Ovary (tissue), 7 donors: ENCODE measurements at regions not wholly inside any gene's neighbourhood (a gene's known extent, or its start where the extent isn't known, plus 50 kb on each side); places are given as distances from the start of the nearest gene placed in this dataset.

Experiments used
- DNase-seq, 5 donors: peaks; one replicate each; pipeline ENCODE4 v3.0.0-alpha.2; 2019 to 2020
- H3K27ac ChIP-seq, 2 donors: fragments of 200-600 bp; one replicate each; pipeline versions ENCODE4 v1.5.1 to v1.8.0; 2019 to 2022
- H3K27me3 ChIP-seq: fragments of 200-600 bp; one replicate; pipeline ENCODE4 v1.8.0; 2022
- H3K36me3 ChIP-seq: fragments of 200-600 bp; sonication (generic); one replicate; pipeline ENCODE4 v1.5.1; 2019
- H3K4me1 ChIP-seq: one replicate; pipeline ENCODE4 v1.8.1; 2013; ENCODE audit warnings: mild to moderate bottlenecking, moderate library complexity; ENCODE audit not compliant: insufficient read depth
- H3K4me3 ChIP-seq: fragments of 200-600 bp; sonication (generic); one replicate; pipeline ENCODE4 v1.5.1; 2017
- H3K9me3 ChIP-seq, 2 donors: fragments of 200-600 bp in 1 of 2; sonication (generic) in 1 of 2; one replicate each; pipeline versions ENCODE4 v1.5.1 to v1.8.1; 2013 to 2019; ENCODE audit warnings: mild to moderate bottlenecking in 1 of 2, moderate library complexity in 1 of 2
- EP300 ChIP-seq: sonication (generic); formaldehyde crosslinking; IDR thresholded peaks from one replicate; pipeline ENCODE4 v1.6.1; 2017; ENCODE audit warnings: antibody characterized with exemption
- POLR2A ChIP-seq: fragments of 450-650 bp; IDR thresholded peaks from one replicate; pipeline ENCODE4 v1.6.1; 2017; ENCODE audit warnings: antibody characterized with exemption, mild to moderate bottlenecking, moderate library complexity
- WGBS, 3 donors: extraction: QIAGEN DNeasy Blood & Tissue Kit in 1 of 3; methylation state at CpG; one replicate each; pipeline versions ENCODE4 v1.1.5 to v1.1.7; 2013 to 2017; 5-methylcytosine and 5-hydroxymethylcytosine counted together
- intact Hi-C, 4 donors: fragments of 100-400 bp; cut with DNase I; formaldehyde crosslinking; loops; one replicate each; pipeline versions ENCODE4 v1.11.0 to v1.15.1; 2022 to 2023
- TF ChIP-seq, protein P1 (sequence below), 3 donors: fragments of 450-650 bp in 2 of 3; fragments of 200-600 bp in 1 of 3; IDR thresholded peaks; one replicate each; pipeline versions ENCODE4 v1.5.1 to v1.8.0; 2016 to 2022; ENCODE audit warnings: antibody characterized with exemption in 3 of 3, mild to moderate bottlenecking in 1 of 3
- donor health status: DM: no; HTN: no; CAD: no; lungs with moderate emphysema.
- donor health status: DM: no; HTN: no; CAD: no.
- donor health status: Bipolar disorder and iron deficiency.
- donor health status: DM: no; HTN: no; CAD: no.
- donor health status: DM: yes; HTN: yes; CAD: no.

DNA sequence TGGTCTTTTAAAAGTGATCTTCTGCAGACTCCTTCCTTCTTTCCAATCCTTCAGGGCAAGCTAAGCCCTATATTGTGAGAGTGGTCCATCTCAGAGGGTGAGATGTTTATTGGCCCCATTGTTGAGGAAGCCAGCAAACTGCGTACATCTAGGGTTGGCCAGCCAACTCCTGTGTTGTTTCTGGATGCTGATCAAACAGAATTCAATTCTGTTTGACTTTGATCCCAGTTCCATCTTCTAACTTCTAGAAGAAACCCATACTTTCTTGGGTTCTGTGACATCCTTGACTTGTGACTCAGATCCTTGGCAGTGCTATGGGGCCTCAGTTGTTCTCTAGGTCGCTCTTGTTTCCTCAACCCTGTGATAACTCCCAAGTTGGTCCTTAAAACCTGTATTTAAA is 116.2 kb downstream of the LSMEM1 start:
- no peak for DNase-seq
- Histone ChIP-seq H3K36me3 (no peaks in the 10 kb centered on the region), H3K4me1 (no peaks in the 10 kb centered on the region), H3K27me3 (no peaks in the 10 kb centered on the region), H3K27ac (no peak overlapping the region), H3K4me3 (no peak overlapping the region), H3K9me3 (no peaks in the 10 kb centered on the region)
- WGBS, 3 donors, result 45 to 58% (median 56%) methylated on average over 2 of the region's 2 CpGs
- intact Hi-C loops, result no loop called here
- TF ChIP-seq, protein P1, sequence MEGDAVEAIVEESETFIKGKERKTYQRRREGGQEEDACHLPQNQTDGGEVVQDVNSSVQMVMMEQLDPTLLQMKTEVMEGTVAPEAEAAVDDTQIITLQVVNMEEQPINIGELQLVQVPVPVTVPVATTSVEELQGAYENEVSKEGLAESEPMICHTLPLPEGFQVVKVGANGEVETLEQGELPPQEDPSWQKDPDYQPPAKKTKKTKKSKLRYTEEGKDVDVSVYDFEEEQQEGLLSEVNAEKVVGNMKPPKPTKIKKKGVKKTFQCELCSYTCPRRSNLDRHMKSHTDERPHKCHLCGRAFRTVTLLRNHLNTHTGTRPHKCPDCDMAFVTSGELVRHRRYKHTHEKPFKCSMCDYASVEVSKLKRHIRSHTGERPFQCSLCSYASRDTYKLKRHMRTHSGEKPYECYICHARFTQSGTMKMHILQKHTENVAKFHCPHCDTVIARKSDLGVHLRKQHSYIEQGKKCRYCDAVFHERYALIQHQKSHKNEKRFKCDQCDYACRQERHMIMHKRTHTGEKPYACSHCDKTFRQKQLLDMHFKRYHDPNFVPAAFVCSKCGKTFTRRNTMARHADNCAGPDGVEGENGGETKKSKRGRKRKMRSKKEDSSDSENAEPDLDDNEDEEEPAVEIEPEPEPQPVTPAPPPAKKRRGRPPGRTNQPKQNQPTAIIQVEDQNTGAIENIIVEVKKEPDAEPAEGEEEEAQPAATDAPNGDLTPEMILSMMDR (IDR thresholded peaks at IDR 0.05), result no peak
- TF ChIP-seq POLR2A (no peak), EP300 (no peak)

DNA sequence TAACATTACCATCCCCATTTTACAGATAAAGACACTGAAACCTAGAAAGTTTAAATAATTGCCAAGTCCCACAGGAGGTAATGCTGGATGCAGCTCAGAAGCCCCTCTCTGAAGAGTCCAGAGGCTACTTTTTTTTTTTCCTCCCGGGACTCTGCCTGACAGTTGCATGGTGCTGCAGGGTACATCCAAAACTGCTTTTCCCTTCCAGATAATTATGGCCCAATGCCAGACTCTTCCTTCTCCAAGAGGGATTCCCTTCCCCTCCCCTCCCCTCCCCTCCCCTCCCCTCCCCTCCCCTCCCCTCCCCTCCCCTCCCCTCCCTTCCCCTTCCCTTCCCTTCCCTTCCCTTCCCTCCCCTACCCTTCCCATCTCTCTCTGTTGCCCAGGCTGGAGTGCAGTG is 122.9 kb downstream of the LSMEM1 start:
- Histone ChIP-seq H3K4me3 (no peak overlapping the region), H3K27ac (no peak overlapping the region), H3K4me1 (no peaks in the 10 kb centered on the region), H3K36me3 (no peaks in the 10 kb centered on the region), H3K27me3 (no peaks in the 10 kb centered on the region), H3K9me3 (no peaks in the 10 kb centered on the region)
- TF ChIP-seq EP300, result no peak
- TF ChIP-seq, protein P1 (IDR thresholded peaks at IDR 0.05), result no peak
- TF ChIP-seq POLR2A, result no peak
- DNase-seq, result no peak
- intact Hi-C loops, result no loop called here
- WGBS, 3 donors, result 50 to 81% (median 74%) methylated on average over 1 of the region's 1 CpG

DNA sequence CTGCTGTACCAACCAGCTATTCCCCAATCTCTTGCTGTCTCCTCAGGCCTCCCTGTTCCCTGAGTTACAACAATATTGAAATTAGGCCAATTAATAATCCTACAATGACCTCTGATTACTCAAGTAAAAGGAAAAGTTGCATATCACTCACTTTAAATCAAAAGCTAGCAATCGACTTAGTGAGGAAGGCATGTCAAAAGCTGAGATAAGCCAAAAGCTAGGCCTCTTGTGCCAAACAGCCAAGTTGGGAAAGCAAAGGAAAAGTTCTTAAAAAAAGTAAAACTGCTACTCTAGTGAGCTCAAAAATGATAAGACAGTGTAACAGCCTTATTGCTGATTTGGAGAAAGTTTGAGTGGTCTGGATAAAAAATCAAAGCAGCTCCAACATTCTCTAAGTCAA is 129.8 kb downstream of the LSMEM1 start:
- Histone ChIP-seq H3K4me3 (no peak overlapping the region), H3K27me3 (no peaks in the 10 kb centered on the region), H3K9me3 (no peaks in the 10 kb centered on the region), H3K27ac (no peak overlapping the region), H3K36me3 (no peaks in the 10 kb centered on the region), H3K4me1 (no peaks in the 10 kb centered on the region)
- 7 to 11% (median 10%) methylated on average over 1 of the region's 1 CpG for WGBS, 3 donors
- intact Hi-C loops, result no loop called here
- DNase-seq, result no peak
- TF ChIP-seq POLR2A (no peak), EP300 (no peak)
- TF ChIP-seq, protein P1 (IDR thresholded peaks at IDR 0.05), result no peak

DNA sequence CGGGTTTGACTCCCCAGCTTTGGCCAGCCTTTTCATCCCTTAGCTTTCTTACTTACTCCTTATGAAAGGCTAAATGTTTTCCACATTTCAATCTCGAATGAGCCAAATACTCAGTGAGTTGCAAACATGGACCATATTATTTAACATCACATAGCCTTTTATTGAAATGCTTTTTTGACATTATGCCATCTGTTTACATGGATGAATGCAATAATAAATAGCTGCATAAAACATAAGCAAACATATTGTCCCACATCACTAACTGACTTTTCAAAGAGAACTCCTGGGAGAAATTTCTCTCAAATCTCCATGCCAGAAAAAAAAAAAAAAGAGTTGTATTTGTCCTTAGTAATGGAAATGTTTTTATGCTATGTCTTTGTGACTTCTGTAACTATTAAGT is 134.9 kb downstream of the LSMEM1 start:
- intact Hi-C loops, result no loop called here
- Histone ChIP-seq H3K4me1 (no peaks in the 10 kb centered on the region), H3K4me3 (no peak overlapping the region), H3K36me3 (no peaks in the 10 kb centered on the region), H3K27ac (no peak overlapping the region), H3K27me3 (no peaks in the 10 kb centered on the region), H3K9me3 (no peaks in the 10 kb centered on the region)
- TF ChIP-seq EP300 (no peak), POLR2A (no peak)
- TF ChIP-seq, protein P1 (IDR thresholded peaks at IDR 0.05), result no peak
- WGBS, 3 donors, result 69 to 74% (median 71%) methylated on average over 2 of the region's 2 CpGs
- no peak for DNase-seq

DNA sequence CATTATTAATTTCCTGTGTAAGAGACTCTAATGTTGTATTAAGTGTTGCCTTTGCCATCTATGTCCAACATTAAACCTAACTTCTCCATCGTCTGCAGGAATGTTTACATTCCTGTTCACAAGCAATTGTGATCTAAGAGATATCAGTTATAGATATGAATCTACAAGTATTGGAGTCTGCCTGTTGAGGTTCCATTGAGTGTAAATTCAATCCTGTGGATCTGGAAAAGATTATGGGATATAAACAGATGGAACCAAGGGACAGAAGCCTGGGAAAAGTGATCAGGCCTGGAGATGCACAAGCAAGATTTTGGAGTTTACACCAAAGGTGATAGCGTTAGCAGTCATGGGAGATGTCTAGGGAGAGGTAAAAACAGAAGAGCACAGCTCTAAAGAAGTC is 135.5 kb downstream of the LSMEM1 start:
- WGBS, 3 donors, result 58 to 75% (median 59%) methylated on average over 2 of the region's 2 CpGs
- TF ChIP-seq, protein P1 (IDR thresholded peaks at IDR 0.05), result no peak
- TF ChIP-seq POLR2A (no peak), EP300 (no peak)
- intact Hi-C loops, result no loop called here

More for the DNA sequence above, 135.5 kb downstream of the LSMEM1 start:
- no peak overlapping the region for H3K27ac ChIP-seq
- no peaks in the 10 kb centered on the region for H3K9me3 ChIP-seq
- H3K36me3 ChIP-seq, result no peaks in the 10 kb centered on the region
- no peak overlapping the region for H3K4me3 ChIP-seq
- no peaks in the 10 kb centered on the region for H3K4me1 ChIP-seq
- no peaks in the 10 kb centered on the region for H3K27me3 ChIP-seq
- DNase-seq, result no peak
